CD14-positive monocyte (primary cell): ENCODE measurements at regions not wholly inside any gene's neighbourhood (a gene's known extent, or its start where the extent isn't known, plus 50 kb on each side); places are given as distances from the start of the nearest gene placed in this dataset.

Experiments used
- DNase-seq, 3 donors: peaks; one replicate each; pipeline ENCODE4 v3.0.0-alpha.2; 2011 to 2022
- H2AFZ ChIP-seq: 2 replicates; pipeline ENCODE4 v1.6.0; 2012; ENCODE audit warnings: mild to moderate bottlenecking, low read depth, low read length, inconsistent platforms; ENCODE audit not compliant: insufficient read depth, poor library complexity, severe bottlenecking
- H3K27ac ChIP-seq, 2 donors: 1 replicate in 1 of 2; 2 replicates in 1 of 2; pipeline ENCODE4 v1.5.1; 2012 to 2013; ENCODE audit warnings: low read length in 2 of 2, control low read depth in 1 of 2, inconsistent platforms in 1 of 2, low read depth in 1 of 2, mild to moderate bottlenecking in 1 of 2
- H3K27me3 ChIP-seq, 2 donors: one replicate each; pipeline versions ENCODE4 v1.6.0 to v1.6.1; 2011 to 2013; ENCODE audit warnings: low read length in 2 of 2; ENCODE audit not compliant: control insufficient read depth in 2 of 2, insufficient read depth in 2 of 2
- H3K36me3 ChIP-seq, 2 donors: replicated peaks in 1 of 2; 1 replicate in 1 of 2; 2 replicates in 1 of 2; pipeline versions ENCODE4 v1.5.1 to v1.6.1; 2012 to 2013; ENCODE audit warnings: low read length in 2 of 2, control low read depth in 1 of 2, inconsistent platforms in 1 of 2, mild to moderate bottlenecking in 1 of 2; ENCODE audit not compliant: insufficient read depth in 2 of 2, control insufficient read depth in 1 of 2
- H3K4me1 ChIP-seq, 2 donors: 1 replicate in 1 of 2; 2 replicates in 1 of 2; pipeline versions ENCODE4 v1.5.1 to v1.6.1; 2012 to 2013; ENCODE audit warnings: low read length in 2 of 2, control low read depth in 1 of 2, inconsistent platforms in 1 of 2, mild to moderate bottlenecking in 1 of 2, moderate library complexity in 1 of 2; ENCODE audit not compliant: insufficient read depth in 2 of 2, control insufficient read depth in 1 of 2
- H3K4me2 ChIP-seq: replicated peaks from 2 replicates; pipeline ENCODE3; 2012; ENCODE audit warnings: low read length, moderate library complexity, mild to moderate bottlenecking; ENCODE audit not compliant: poor library complexity, severe bottlenecking; ENCODE audit errors: extremely low read depth
- H3K4me3 ChIP-seq, 3 experiments: fragments of 200-600 bp in 1 of 3; sonication (generic) in 1 of 3; replicated peaks in 1 of 3; 1 replicate in 2 of 3; 2 replicates in 1 of 3; pipeline ENCODE4 v1.5.1; 2011 to 2013; ENCODE audit warnings: low read length in 3 of 3, mild to moderate bottlenecking in 3 of 3, control low read depth in 2 of 3, low read depth in 2 of 3, inconsistent platforms in 1 of 3, moderate library complexity in 1 of 3
- H3K79me2 ChIP-seq: 2 replicates; pipeline ENCODE4 v1.6.0; 2012; ENCODE audit warnings: mild to moderate bottlenecking, control low read depth, inconsistent platforms, low read length, moderate library complexity; ENCODE audit not compliant: insufficient read depth
- H3K9ac ChIP-seq: 2 replicates; pipeline ENCODE4 v1.6.0; 2017; ENCODE audit warnings: low read length, mild to moderate bottlenecking; ENCODE audit not compliant: insufficient read depth, poor library complexity, severe bottlenecking
- H3K9me3 ChIP-seq, 2 donors: replicated peaks in 1 of 2; 1 replicate in 1 of 2; 2 replicates in 1 of 2; pipeline versions ENCODE4 v1.5.1 to v1.6.1; 2012 to 2013; ENCODE audit warnings: low read length in 2 of 2, control low read depth in 1 of 2; ENCODE audit not compliant: control insufficient read depth in 1 of 2, insufficient read depth in 1 of 2
- H4K20me1 ChIP-seq: 2 replicates; pipeline ENCODE4 v1.6.0; 2012; ENCODE audit warnings: mild to moderate bottlenecking, low read length, control low read depth, moderate library complexity; ENCODE audit not compliant: insufficient read depth
- H3K27ac Mint-ChIP-seq, 7 donors: one replicate each; pipeline ENCODE4 v1.8.0; 2020; ENCODE audit warnings: mild to moderate bottlenecking in 7 of 7, mixed read lengths in 7 of 7, moderate library complexity in 6 of 7, inconsistent platforms in 2 of 7
- H3K27me3 Mint-ChIP-seq, 3 donors: one replicate each; pipeline ENCODE4 v1.8.0; 2021 to 2022; ENCODE audit warnings: low read depth in 3 of 3, mild to moderate bottlenecking in 3 of 3, mixed read lengths in 3 of 3, moderate library complexity in 3 of 3, inconsistent platforms in 1 of 3
- H3K36me3 Mint-ChIP-seq, 2 donors: one replicate each; pipeline ENCODE4 v1.8.0; 2020; ENCODE audit warnings: mixed read lengths in 2 of 2, inconsistent platforms in 1 of 2, mild to moderate bottlenecking in 1 of 2
- H3K4me1 Mint-ChIP-seq: one replicate; pipeline ENCODE4 v1.8.0; 2020; ENCODE audit warnings: mild to moderate bottlenecking, mixed read lengths
- H3K4me3 Mint-ChIP-seq, 2 donors: one replicate each; pipeline ENCODE4 v1.8.0; 2020; ENCODE audit warnings: mild to moderate bottlenecking in 2 of 2, mixed read lengths in 2 of 2, moderate library complexity in 1 of 2
- H3K9me3 Mint-ChIP-seq, 7 donors: one replicate each; pipeline ENCODE4 v1.8.0; 2020 to 2022; ENCODE audit warnings: mixed read lengths in 7 of 7, mild to moderate bottlenecking in 6 of 7, moderate library complexity in 6 of 7, inconsistent platforms in 2 of 7
- CTCF ChIP-seq: fragments of 200-600 bp; IDR thresholded peaks from one replicate; pipeline ENCODE4 v1.8.0; 2022; ENCODE audit warnings: antibody characterized with exemption, mild to moderate bottlenecking
- WGBS: methylation state at CpG from one replicate; pipeline ENCODE4 v1.1.5; 2013; ENCODE audit warnings: missing lambda C conversion rate; ENCODE audit not compliant: insufficient coverage; 5-methylcytosine and 5-hydroxymethylcytosine counted together
- intact Hi-C, 2 donors: fragments of 100-400 bp; cut with micrococcal nuclease; formaldehyde crosslinking; loops; one replicate each; pipeline versions ENCODE4 v1.15.0 to v1.15.1; 2023

GRCh38 chr13:85262499-85262898 is 536.7 kb downstream of the SLITRK6 start:
- H3K9me3 Mint-ChIP-seq: peaks cover 1 to 11% (median 3%) of the 10 kb centered on the region in 7 donors
- intact Hi-C loops: no loop called here
- H4K20me1 ChIP-seq: no peaks in the 10 kb centered on the region
- no peaks in the 10 kb centered on the region for H3K27me3 Mint-ChIP-seq
- H2AFZ ChIP-seq: no peak overlapping the region
- no peaks in the 10 kb centered on the region for H3K4me1 ChIP-seq
- no peak overlapping the region for H3K27ac ChIP-seq
- no peak overlapping the region for H3K4me2 ChIP-seq
- no peaks in the 10 kb centered on the region for H3K79me2 ChIP-seq
- H3K9ac ChIP-seq: no peak overlapping the region
- no peak overlapping the region for H3K4me3 Mint-ChIP-seq
- H3K9me3 ChIP-seq: peaks cover 0 to 8% of the 10 kb centered on the region in 2 donors
- H3K36me3 ChIP-seq: no peaks in the 10 kb centered on the region
- no CpG with 5 or more reads among the region's 2 CpGs for WGBS
- no peak overlapping the region for H3K4me3 ChIP-seq
- TF ChIP-seq CTCF: no peak
- H3K36me3 Mint-ChIP-seq: no peaks in the 10 kb centered on the region
- no peak overlapping the region for H3K27ac Mint-ChIP-seq
- H3K27me3 ChIP-seq: no peaks in the 10 kb centered on the region
- no peak for DNase-seq
- no peaks in the 10 kb centered on the region for H3K4me1 Mint-ChIP-seq

GRCh38 chr13:85261757-85262346 is 537.4 kb downstream of the SLITRK6 start:
- peaks cover 0 to 11% (median 2%) of the 10 kb centered on the region in 7 donors for H3K9me3 Mint-ChIP-seq
- no peak for DNase-seq
- no CpG with 5 or more reads among the region's 1 CpG for WGBS

More at GRCh38 chr13:85261757-85262346, 537.4 kb downstream of the SLITRK6 start:
- peaks cover 0 to 4% of the 10 kb centered on the region in 2 donors for H3K9me3 ChIP-seq
- no peaks in the 10 kb centered on the region for H3K4me1 Mint-ChIP-seq
- TF ChIP-seq CTCF: no peak
- no peaks in the 10 kb centered on the region for H4K20me1 ChIP-seq
- no peaks in the 10 kb centered on the region for H3K27me3 ChIP-seq
- no peaks in the 10 kb centered on the region for H3K27me3 Mint-ChIP-seq
- H3K4me1 ChIP-seq: no peaks in the 10 kb centered on the region
- H3K36me3 Mint-ChIP-seq: no peaks in the 10 kb centered on the region
- H3K79me2 ChIP-seq: no peaks in the 10 kb centered on the region
- H2AFZ ChIP-seq: no peak overlapping the region
- H3K4me2 ChIP-seq: no peak overlapping the region
- intact Hi-C loops: no loop called here
- no peak overlapping the region for H3K9ac ChIP-seq
- H3K27ac ChIP-seq: no peak overlapping the region
- no peak overlapping the region for H3K4me3 Mint-ChIP-seq
- H3K27ac Mint-ChIP-seq: no peak overlapping the region
- no peak overlapping the region for H3K4me3 ChIP-seq
- no peaks in the 10 kb centered on the region for H3K36me3 ChIP-seq
